HG03354 (cell line): ENCODE measurements at regions not wholly inside any gene's neighbourhood (a gene's known extent, or its start where the extent isn't known, plus 50 kb on each side); places are given as distances from the start of the nearest gene placed in this dataset.

Source experiments
- ATAC-seq: cut with Tn5 transposase; IDR thresholded peaks from one replicate; pipeline ENCODE4 v1.9.1; 2021; ENCODE audit warnings: mild to moderate bottlenecking; ENCODE audit not compliant: unreplicated experiment, poor library complexity, severe bottlenecking

GRCh38 chr11:110032957-110033570, 60.1 kb upstream of the ZC3H12C start:
- no peak for ATAC-seq

GRCh38 chr11:110034806-110035205, 58.4 kb upstream of the ZC3H12C start:
- no peak for ATAC-seq

GRCh38 chr11:110035357-110035756, 57.8 kb upstream of the ZC3H12C start:
- ATAC-seq, result no peak

GRCh38 chr11:110038201-110038600, 55.0 kb upstream of the ZC3H12C start:
- no peak for ATAC-seq
